Lower leg skin (tissue), 3 donors: ENCODE measurements at regions not wholly inside any gene's neighbourhood (a gene's known extent, or its start where the extent isn't known, plus 50 kb on each side); places are given as distances from the start of the nearest gene placed in this dataset.

ENCODE experiments used
- POLR2A ChIP-seq, 2 donors: fragments of 450-650 bp; IDR thresholded peaks; one replicate each; pipeline ENCODE4 v1.6.1; 2016 to 2017; ENCODE audit warnings: antibody characterized with exemption in 2 of 2, mild to moderate bottlenecking in 1 of 2, moderate library complexity in 1 of 2
- TF ChIP-seq, protein P1 (sequence below), 3 donors: fragments of 450-650 bp; IDR thresholded peaks; one replicate each; pipeline ENCODE4 v1.5.1; 2016; ENCODE audit warnings: antibody characterized with exemption in 3 of 3, mild to moderate bottlenecking in 3 of 3, moderate library complexity in 2 of 3

DNA sequence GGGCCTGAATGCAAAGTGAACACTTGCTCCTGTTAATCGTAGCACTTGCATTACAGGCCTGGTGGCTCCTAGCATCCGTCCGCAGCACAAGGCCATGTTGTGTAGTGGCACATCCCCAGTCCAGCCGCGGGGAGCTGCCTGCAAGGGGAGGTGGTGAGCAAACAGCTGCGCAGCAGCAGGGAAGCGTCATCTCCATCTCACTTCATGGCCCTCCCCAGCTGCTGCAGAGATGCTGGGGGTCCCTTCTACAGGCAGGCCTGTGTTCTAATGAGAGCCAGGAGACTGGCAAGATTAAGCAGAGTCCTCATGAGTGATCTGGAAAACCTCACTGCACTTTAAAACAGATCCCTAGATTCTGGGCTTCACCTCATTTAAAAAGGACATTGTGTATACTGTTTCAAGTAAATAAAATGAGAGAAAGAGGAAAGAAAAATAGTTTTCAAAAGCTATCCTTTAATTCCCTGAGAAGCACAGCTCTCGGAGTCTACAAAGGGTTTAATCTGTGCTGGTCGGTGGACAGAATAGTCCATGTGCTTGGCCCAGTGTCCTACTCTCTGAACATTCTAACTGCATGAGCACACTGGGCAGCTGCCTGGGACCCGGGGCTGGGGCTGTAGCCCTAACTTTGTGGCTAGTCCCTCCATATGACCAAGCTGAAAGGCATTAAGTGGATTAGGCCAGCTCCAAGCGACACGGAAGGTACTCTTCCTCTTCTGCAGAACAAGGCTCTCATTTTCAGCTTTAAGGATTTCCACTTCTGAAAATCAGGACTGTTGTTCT is 125.8 kb downstream of the LY86 start:
- TF ChIP-seq, protein P1, sequence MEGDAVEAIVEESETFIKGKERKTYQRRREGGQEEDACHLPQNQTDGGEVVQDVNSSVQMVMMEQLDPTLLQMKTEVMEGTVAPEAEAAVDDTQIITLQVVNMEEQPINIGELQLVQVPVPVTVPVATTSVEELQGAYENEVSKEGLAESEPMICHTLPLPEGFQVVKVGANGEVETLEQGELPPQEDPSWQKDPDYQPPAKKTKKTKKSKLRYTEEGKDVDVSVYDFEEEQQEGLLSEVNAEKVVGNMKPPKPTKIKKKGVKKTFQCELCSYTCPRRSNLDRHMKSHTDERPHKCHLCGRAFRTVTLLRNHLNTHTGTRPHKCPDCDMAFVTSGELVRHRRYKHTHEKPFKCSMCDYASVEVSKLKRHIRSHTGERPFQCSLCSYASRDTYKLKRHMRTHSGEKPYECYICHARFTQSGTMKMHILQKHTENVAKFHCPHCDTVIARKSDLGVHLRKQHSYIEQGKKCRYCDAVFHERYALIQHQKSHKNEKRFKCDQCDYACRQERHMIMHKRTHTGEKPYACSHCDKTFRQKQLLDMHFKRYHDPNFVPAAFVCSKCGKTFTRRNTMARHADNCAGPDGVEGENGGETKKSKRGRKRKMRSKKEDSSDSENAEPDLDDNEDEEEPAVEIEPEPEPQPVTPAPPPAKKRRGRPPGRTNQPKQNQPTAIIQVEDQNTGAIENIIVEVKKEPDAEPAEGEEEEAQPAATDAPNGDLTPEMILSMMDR (IDR thresholded peaks at IDR 0.05), result no peak
- no peak for TF ChIP-seq POLR2A (IDR thresholded peaks at IDR 0.05)
